Stimulated activated naive CD8-positive, alpha-beta T cell treated with anti-CD3 and anti-CD28 coated beads, Interleukin-15, Interleukin-2, amounts not matched to agents 100 U/mL and 50 U/mL, for 24 hours (primary cell): ENCODE measurements at regions not wholly inside any gene's neighbourhood (a gene's known extent, or its start where the extent isn't known, plus 50 kb on each side); places are given as distances from the start of the nearest gene placed in this dataset.
"Not testable (repeated sequence)": the region's sequence is repeated elsewhere in the genome, so short reads cannot be mapped to it uniquely, and the experiment has no call there.

Source experiments
- ATAC-seq: fragments of 150-1000 bp; cut with Tn5 transposase; one replicate; pipeline ENCODE4 v1.10.0; 2021
- DNase-seq: peaks from one replicate; pipeline ENCODE4 v3.0.0; 2021

DNA sequence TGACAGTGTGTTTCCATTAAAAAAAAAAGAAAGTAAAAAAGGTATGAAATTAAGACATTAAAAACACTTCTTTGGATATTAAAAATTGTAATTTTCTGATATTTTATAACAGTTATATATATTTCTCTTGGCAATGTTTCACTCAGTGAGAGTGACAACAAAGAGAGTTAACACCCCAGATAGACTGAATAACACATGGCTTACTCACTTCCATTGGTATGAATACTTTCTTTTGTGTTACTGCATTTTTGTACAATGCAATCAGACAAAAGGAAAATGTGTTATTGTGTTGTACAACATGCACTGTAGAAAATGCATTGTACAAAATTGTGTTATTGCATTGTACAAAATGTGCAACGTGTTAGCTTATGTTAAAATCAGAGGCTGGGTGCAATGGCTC, 676.6 kb upstream of the AMELY start:
- DNase-seq, ATAC-seq: not testable (repeated sequence)

DNA sequence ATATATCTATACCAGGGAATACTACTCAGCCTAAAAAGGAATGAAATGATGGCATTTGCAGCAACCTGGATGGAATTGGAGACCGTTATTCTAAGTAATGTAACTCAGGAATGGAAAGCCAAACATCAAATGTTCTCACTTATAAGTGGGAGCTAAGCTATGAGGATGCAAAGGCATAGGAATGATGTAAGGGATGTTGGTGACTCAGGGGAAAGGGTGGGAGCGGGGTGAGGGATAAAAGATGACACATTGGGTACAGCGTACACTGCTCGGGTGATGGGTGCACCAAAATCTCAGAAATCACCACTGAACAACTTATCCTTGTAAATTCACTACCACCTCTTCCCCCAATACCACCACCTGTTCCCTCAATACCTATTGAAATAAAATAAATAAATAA, 651.0 kb upstream of the AMELY start:
- ATAC-seq: no peak
- DNase-seq: no peak

DNA sequence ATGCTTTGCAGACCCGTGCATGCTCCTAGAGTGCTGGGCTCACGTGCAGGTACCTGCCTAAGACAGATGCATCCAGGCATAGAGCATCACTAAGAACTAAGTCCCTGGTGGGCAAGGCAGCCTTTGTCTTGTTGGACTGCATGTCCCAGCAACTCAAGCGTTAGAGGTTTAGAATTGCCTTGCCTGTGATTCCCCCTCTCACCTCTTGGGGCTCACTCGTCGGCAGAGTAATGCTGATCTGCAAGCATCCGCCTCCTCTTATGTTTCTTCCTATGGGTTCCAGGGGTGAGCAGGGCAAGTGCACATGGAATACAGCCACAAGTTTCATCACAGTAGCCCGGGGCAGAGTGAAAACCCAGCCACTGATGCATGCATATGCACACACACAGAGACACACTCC, 646.1 kb upstream of the AMELY start:
- no peak for ATAC-seq
- DNase-seq: no peak

- no peak for DNase-seq
- no peak for ATAC-seq
Measured at GRCh38 chrY:7555006-7555405, 643.5 kb upstream of the AMELY start.

- ATAC-seq: no peak
- DNase-seq: no peak
Measured at GRCh38 chrY:7545060-7545459, 633.5 kb upstream of the AMELY start.

- DNase-seq: no peak
- no peak for ATAC-seq
Measured at GRCh38 chrY:7544172-7544770, 632.7 kb upstream of the AMELY start.

DNA sequence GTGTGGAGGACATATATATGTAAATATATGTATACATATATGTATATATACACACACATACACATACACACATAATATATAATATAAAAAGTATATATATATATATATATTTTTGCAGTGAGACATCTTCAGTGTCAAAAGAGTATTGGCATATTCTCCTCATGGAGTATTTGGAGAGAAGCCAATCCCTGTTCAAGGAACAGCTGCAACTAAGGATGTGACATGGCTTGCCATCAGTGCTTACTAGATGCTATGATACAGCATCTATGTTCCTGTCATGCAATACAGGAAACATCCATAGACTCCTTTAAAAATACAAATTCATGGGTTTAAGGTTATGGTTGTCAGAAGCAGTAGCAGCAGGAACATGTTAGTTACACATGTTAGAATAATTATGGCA, 632.0 kb upstream of the AMELY start:
- no peak for DNase-seq
- no peak for ATAC-seq

DNA sequence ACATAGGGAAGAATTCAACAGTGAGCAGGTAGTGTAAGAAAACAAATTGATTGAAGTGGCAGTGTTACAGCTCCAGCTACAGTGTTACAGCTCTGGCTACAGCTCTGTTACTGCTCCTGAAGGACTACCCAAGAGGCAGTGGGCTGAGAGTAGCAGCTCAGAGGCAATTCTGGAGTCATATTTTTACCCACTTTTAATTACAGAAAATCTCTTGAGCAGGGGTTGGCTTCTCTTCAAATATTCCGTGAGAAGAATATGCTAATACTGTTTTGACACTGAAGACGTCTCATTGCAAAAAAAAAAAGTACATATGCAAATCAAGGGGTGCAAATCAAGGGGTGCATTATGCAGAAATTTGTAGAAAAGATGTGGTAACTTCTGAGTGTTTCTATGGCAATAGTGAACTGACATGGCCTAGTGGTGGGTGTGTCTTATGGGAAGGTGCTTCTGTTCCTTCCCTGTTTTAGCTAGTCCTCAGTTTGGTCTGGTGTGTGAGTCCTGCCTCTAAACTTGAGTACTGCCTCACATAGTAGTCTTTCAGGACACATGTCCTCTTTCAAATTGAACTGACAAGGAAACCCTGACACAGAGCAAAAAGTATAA, 630.8 kb upstream of the AMELY start:
- no peak for DNase-seq
- no peak for ATAC-seq

DNA sequence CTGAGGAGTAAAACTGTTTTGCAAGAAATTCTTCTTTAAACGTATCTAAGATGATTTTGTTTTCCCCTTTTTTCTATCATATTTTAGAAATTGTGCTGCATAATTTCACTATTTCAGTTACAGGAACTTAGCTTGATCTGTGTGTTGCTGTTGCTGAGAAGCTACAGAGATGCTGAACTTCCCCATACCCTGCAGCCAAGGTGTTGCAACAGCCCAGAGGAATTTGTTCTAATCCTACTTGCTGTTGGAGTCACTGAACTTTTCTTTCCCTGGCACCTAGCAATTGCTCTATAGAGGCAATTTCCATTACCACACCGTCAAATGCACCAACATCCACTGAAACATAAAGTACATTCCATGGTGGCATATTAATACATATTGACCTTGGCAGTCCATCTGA, 617.8 kb upstream of the AMELY start:
- ATAC-seq: no peak
- DNase-seq: no peak

- not testable (repeated sequence) for ATAC-seq, DNase-seq
Measured at GRCh38 chrY:7527568-7527967, 616.0 kb upstream of the AMELY start.

DNA sequence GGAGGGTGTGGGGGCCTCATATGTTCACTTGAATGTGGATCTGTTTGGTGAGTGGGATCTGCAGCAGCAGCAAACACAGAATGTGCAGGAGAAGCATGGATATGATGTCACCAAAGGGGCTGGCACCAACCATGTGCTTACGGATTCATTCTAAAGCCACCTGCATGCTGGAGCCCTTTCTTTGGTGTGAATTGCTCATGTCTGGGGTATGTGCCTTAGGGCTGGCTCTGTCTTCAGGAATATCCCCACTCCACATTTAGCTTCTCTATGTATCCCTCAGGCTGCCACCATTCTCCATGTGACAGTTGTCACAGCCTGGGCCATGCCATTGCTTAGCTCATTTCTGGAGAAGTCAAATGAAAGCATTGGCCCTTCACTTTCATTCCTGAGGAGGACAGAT, 606.8 kb upstream of the AMELY start:
- DNase-seq (no peak), ATAC-seq (no peak)

DNA sequence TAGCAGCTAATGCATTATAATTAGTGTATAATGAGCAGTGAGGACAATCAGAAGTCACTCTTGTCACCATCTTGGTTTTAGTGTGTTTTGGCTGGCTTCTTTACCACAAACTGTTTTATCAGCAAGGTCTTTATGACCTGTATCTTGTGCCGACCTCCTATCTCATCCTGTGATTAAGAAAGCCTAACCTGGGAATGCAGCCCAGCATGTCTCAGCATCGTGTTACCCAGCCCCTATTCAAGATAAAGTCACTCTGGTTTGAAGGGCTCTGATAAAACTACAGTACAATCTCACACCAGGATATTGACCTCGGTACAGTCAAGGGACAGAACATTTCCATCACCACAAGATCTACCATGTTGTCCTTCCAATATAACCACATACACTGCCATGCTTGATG, 604.7 kb upstream of the AMELY start:
- ATAC-seq: no peak
- no peak for DNase-seq

GRCh38 chrY:7515812-7516211, 604.3 kb upstream of the AMELY start:
- ATAC-seq (no peak), DNase-seq (no peak)

- no peak for ATAC-seq
Measured at GRCh38 chrY:7502896-7503295, 591.3 kb upstream of the AMELY start.

DNA sequence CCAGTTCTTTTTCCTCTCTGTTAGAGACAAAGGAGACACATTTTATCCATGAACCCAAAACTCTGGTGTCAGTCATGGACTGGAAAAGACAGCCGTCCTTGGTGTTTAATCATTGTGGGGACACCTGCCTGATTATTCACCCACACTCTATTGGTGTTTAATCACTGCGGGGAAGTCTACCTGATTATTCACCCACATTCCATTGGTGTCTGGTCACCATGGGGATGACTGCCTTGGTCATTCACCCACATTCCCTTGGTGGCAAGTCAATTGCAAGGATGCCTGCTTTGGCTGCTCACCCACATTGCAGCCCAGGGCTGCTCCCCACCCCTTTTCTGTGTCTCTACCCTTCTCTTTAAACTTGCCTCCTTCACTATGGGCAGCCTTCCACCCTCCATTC, 589.7 kb upstream of the AMELY start:
- ATAC-seq: no peak
- no peak for DNase-seq

More at GRCh38 chrY:7502896-7503295, 591.3 kb upstream of the AMELY start:
- DNase-seq: no peak

GRCh38 chrY:7496001-7496400, 584.4 kb upstream of the AMELY start:
- ATAC-seq (no peak), DNase-seq (no peak)

- not testable (repeated sequence) for ATAC-seq, DNase-seq
Measured at GRCh38 chrY:7484455-7485285, 573.1 kb upstream of the AMELY start.

GRCh38 chrY:7471976-7472375, 560.4 kb upstream of the AMELY start:
- ATAC-seq: no peak
- no peak for DNase-seq

- DNase-seq (no peak), ATAC-seq (no peak)
Measured at GRCh38 chrY:7470037-7470436, 558.5 kb upstream of the AMELY start.

DNA sequence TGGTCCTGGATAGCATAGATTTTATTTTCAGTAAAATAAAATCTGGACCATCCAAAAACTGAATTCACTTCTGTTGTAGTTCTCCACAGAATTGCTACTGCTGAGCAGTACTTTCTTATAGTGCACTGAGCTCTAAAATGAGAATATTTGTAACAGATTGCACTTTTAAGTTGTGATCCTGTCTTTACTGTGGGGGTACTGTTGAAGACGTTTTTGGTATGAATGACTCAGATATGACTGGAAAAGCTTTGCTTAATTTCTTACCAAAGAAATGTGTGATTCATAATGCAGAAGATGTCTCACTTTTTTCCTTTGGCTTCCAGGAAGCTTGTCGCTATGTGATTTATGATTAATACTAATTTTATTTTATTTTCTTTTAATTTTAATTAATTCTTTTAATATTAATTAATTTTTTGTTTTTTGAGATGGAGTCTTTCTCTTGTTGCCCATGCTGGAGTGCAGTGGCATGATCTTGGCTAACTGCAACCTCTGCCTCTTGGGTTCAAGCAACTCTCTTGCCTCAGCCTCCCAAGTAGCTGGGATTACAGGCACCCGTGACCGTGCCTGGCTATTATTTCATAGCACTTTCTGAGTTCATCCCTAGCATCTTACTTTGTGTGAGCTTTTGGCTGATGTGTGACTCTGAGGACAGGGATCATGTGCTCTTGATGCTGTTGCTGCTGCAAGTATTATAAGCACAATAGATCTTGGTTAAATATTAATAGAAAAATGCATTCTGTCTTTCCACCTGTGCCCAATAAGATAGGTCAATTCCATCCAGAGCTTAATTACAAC, 557.6 kb upstream of the AMELY start:
- ATAC-seq: no peak
- no peak for DNase-seq

GRCh38 chrY:7467796-7468520, 556.4 kb upstream of the AMELY start:
- ATAC-seq: no peak
- no peak for DNase-seq

DNA sequence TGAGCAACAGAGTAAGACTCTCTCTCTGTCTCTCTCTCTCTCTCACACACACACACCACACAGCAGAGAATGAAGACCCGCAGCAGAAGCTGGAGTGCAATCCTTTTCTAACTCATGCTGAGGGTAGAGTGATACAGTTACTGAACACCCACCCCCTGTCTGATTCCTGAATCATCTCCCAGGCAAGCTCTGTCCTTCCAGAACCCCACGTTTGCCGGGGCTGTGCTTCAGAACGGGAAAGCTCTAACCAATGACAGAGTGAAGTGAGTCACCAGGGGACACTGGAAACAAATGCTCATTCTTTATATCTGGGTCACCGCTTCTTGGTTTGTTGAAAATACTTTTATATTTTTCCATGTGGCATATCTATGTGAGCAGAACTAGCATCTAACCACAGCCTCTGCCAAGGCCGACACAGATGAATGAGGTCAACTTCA, 553.7 kb upstream of the AMELY start:
- DNase-seq (peak; percentile 13), ATAC-seq (peak; percentile 84)
